A673 (cell line): ENCODE measurements at regions not wholly inside any gene's neighbourhood (a gene's known extent, or its start where the extent isn't known, plus 50 kb on each side); places are given as distances from the start of the nearest gene placed in this dataset.

ENCODE experiments used
- BruUV-seq: library from RNA; stranded (reverse); fragments of 400-500 nt; replicated peaks from 2 replicates; lab custom pipeline; 2021; lab: Mats Ljungman, UMichigan
- CTCF ChIA-PET: fragments of 300-600 bp; sonication (Branson Sonifier 250); formaldehyde crosslinking; loops from one replicate; lab custom pipeline; 2022; ENCODE audit warnings: antibody characterized with exemption; lab: Charles Lee
- POLR2A ChIA-PET: fragments of 300-600 bp; sonication (Branson Sonifier 250); formaldehyde crosslinking; loops from one replicate; lab custom pipeline; 2022; ENCODE audit warnings: antibody characterized with exemption; ENCODE audit not compliant: low non-redundant PET; lab: Charles Lee
- DNase-seq: peaks from one replicate; pipeline ENCODE4 v3.0.0-alpha.2; 2015; ENCODE audit warnings: low spot score
- H3K27ac ChIP-seq: fragments of 200-600 bp; sonication (generic); 2 replicates; pipeline ENCODE4 v1.5.1; 2016; ENCODE audit warnings: mixed run types, low read depth, mild to moderate bottlenecking, mixed read lengths, antibody characterized with exemption, low read length; ENCODE audit not compliant: poor library complexity, severe bottlenecking
- H3K27me3 ChIP-seq: fragments of 200-600 bp; sonication (generic); replicated peaks from 2 replicates; pipeline ENCODE4 v1.6.1; 2017; ENCODE audit warnings: mixed run types, low read depth, mild to moderate bottlenecking, mixed read lengths, antibody characterized with exemption, low read length; ENCODE audit not compliant: insufficient read depth, poor library complexity
- H3K36me3 ChIP-seq: fragments of 200-600 bp; sonication (generic); 2 replicates; pipeline ENCODE4 v1.6.1; 2016; ENCODE audit warnings: mixed run types, mild to moderate bottlenecking, mixed read lengths, antibody characterized with exemption, low read length; ENCODE audit not compliant: insufficient read depth, poor library complexity, severe bottlenecking
- H3K4me1 ChIP-seq: fragments of 200-600 bp; sonication (generic); 2 replicates; pipeline ENCODE4 v1.6.1; 2017; ENCODE audit warnings: mixed run types, mild to moderate bottlenecking, mixed read lengths, antibody characterized with exemption, low read length; ENCODE audit not compliant: insufficient read depth, poor library complexity, severe bottlenecking
- H3K4me3 ChIP-seq: fragments of 200-600 bp; sonication (generic); 2 replicates; pipeline ENCODE4 v1.5.1; 2016; ENCODE audit warnings: low read depth, mixed run types, mild to moderate bottlenecking, mixed read lengths, low read length; ENCODE audit not compliant: poor library complexity, severe bottlenecking
- H3K9me3 ChIP-seq: fragments of 200-600 bp; sonication (generic); 2 replicates; pipeline ENCODE4 v1.6.1; 2016; ENCODE audit warnings: mixed run types, low read depth, mild to moderate bottlenecking, mixed read lengths, antibody characterized with exemption, low read length; ENCODE audit not compliant: poor library complexity, severe bottlenecking
- EZH2 ChIP-seq: fragments of 200-600 bp; sonication (generic); IDR thresholded peaks from 2 replicates; pipeline ENCODE4 v1.6.1; 2017; ENCODE audit warnings: borderline replicate concordance, low read depth, mild to moderate bottlenecking, mixed read lengths, antibody characterized with exemption, low read length; ENCODE audit not compliant: poor library complexity, severe bottlenecking
- intact Hi-C: fragments of 100-400 bp; cut with micrococcal nuclease; formaldehyde crosslinking; loops from one replicate; pipeline ENCODE4 v1.10.0; 2022; ENCODE audit not compliant: unreplicated experiment
- TF ChIP-seq, protein P1 (sequence below): fragments of 300-800, 200-600 bp; sonication (generic); conservative IDR thresholded peaks from 2 replicates; pipeline ENCODE4 v1.5.1; 2017; ENCODE audit warnings: low read depth, mild to moderate bottlenecking, antibody characterized with exemption, low read length, moderate library complexity, mixed read lengths

DNA sequence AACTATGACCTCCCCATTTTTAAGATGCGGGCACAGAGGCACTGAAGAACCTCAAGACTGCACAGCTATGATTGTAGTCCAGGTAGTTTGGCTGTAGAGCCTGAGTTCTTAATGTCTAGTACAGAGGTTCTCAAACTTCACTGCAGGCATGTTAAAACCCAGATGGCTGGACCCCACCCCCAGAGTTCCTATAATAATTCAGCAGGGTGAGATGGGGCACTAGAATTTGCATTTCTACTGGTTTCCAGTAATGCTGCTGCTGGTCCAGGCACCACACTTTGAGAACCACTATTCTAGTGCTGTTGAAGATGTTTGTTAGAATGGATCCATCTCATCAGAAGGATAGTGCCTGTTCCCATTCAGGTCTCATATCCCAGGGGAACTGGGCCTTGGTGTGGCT lies 274.9 kb downstream of the ABHD5 start:
- POLR2A ChIA-PET, result no interaction called here

DNA sequence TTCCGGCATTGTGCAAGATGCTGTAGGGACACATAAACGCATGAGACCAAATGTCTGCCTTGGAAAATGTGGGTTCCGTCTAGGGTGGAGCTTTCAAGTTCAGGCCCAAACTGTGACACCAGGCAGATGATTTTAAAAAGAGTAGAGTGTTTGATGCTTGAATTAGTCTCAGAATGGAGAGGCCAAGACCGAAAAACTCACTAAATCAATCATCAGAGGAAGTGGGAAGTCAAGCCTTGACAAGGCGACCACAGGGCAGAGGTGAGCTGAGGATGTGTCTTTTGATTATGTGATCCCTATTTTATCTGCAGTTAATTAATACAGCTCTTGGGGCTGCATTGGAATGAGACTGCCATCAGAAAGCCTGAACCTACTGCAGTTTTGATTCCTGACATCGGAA lies 275.4 kb downstream of the ABHD5 start:
- BruUV-seq, result no TSS peak
- intact Hi-C loops, result no loop called here
- Histone ChIP-seq H3K27me3 (no peaks in the 10 kb centered on the region), H3K27ac (no peak overlapping the region), H3K4me3 (no peak overlapping the region), H3K36me3 (no peaks in the 10 kb centered on the region), H3K9me3 (no peaks in the 10 kb centered on the region), H3K4me1 (no peaks in the 10 kb centered on the region)
- POLR2A ChIA-PET, result no interaction called here
- no peak for TF ChIP-seq EZH2
- TF ChIP-seq, protein P1, sequence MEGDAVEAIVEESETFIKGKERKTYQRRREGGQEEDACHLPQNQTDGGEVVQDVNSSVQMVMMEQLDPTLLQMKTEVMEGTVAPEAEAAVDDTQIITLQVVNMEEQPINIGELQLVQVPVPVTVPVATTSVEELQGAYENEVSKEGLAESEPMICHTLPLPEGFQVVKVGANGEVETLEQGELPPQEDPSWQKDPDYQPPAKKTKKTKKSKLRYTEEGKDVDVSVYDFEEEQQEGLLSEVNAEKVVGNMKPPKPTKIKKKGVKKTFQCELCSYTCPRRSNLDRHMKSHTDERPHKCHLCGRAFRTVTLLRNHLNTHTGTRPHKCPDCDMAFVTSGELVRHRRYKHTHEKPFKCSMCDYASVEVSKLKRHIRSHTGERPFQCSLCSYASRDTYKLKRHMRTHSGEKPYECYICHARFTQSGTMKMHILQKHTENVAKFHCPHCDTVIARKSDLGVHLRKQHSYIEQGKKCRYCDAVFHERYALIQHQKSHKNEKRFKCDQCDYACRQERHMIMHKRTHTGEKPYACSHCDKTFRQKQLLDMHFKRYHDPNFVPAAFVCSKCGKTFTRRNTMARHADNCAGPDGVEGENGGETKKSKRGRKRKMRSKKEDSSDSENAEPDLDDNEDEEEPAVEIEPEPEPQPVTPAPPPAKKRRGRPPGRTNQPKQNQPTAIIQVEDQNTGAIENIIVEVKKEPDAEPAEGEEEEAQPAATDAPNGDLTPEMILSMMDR, result no peak
- CTCF ChIA-PET, result no interaction called here
- no peak for DNase-seq

More for the DNA sequence above, 274.9 kb downstream of the ABHD5 start:
- CTCF ChIA-PET, result no interaction called here
- Histone ChIP-seq H3K27ac (no peak overlapping the region), H3K4me3 (no peak overlapping the region), H3K27me3 (no peaks in the 10 kb centered on the region), H3K36me3 (no peaks in the 10 kb centered on the region), H3K4me1 (no peaks in the 10 kb centered on the region), H3K9me3 (no peaks in the 10 kb centered on the region)
- no peak for TF ChIP-seq EZH2
- TF ChIP-seq, protein P1, result no peak
- no peak for DNase-seq
- no TSS peak for BruUV-seq
- intact Hi-C loops, result no loop called here

DNA sequence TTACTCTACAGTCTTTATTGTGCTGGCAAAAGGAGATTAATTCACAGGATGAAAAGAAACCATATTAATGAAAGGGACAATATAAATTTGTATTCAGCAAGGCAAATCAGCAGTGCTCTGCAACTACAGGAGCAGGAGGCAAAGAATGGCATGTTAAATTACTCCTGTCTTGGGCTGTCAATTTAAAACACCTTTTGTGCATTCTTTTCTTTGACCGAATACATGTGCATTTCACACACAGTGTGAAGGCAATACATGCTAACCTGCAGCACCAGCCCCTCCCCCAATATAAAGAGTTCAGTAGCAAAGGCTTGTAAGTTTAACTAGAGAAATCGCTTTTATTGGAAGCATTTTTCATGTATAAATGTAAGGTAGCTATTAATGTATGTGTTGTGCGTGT lies 275.2 kb upstream of the TOPAZ1 start:
- ChIA-PET POLR2A (no interaction called here), CTCF (no interaction called here)
- H3K4me1 ChIP-seq, result no peaks in the 10 kb centered on the region
- H3K27ac ChIP-seq, result no peak overlapping the region
- TF ChIP-seq, protein P1, result no peak
- TF ChIP-seq EZH2, result no peak
- H3K36me3 ChIP-seq, result no peaks in the 10 kb centered on the region
- no peaks in the 10 kb centered on the region for H3K27me3 ChIP-seq
- intact Hi-C loops, result no loop called here
- no peaks in the 10 kb centered on the region for H3K9me3 ChIP-seq
- no peak overlapping the region for H3K4me3 ChIP-seq
- BruUV-seq, result no TSS peak
- no peak for DNase-seq
